ENCODE measurements at regions not wholly inside any gene's neighbourhood (a gene's known extent, or its start where the extent isn't known, plus 50 kb on each side); places are given as distances from the start of the nearest gene placed in this dataset.

DNA sequence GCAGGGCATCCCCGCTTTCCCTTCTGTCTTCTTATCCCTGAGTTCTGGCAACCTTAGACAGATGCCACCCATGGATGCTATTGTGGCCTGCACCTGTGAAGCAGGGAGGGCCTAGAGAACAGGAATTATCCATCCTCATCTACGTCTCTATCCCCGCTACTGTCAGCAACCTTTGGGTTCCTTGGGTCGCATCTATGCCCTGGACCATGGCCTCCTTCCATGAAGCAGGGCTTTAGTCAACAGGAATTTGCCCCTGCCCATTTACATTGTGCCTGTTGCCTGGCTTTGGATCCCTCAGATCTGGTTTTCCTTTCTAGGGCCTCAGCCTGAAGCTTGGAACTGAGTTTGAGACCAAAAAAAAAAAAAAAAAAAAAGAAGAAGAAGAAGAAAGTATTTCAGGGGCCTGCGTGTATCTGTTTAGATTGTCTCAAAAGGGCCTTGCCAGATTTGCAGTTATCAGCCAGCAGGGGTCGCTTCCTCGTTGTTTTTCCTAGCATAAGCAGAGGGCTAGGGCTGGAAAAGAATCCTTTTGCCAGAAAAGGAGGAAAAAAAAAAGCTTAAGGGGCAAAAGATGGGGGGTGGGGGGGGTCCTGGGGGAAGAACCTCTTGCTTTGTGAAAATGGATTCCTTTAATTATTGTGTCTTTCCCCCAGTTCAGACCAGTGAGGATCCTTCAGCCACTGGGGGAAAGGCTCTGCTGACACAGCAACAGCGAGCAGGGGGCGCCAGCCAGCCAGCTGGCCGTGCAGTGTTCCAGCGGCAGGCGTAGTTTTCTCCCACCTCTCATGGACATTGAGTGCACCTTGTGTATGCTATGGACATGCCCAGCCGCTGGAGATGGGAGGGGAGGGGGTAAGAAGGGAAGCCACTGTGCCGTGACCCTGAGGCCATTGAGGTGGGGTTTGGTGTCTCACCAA is 65.7 kb upstream of the ALDH1L1 start:
- DNase-seq (peak in 1 of 2 donors; percentile 53), ATAC-seq (peak; percentile 58)
- intact Hi-C loops (cut with DNase I, micrococcal nuclease) = no loop called here

Measured in left colon (tissue), 2 donors.